Fibroblast of lung (primary cell): ENCODE measurements at regions not wholly inside any gene's neighbourhood (a gene's known extent, or its start where the extent isn't known, plus 50 kb on each side); places are given as distances from the start of the nearest gene placed in this dataset.

Source experiments
- EZH2 ChIP-seq: IDR thresholded peaks from 2 replicates; pipeline ENCODE4 v1.5.1; 2012; ENCODE audit warnings: low read length, control low read depth, mild to moderate bottlenecking; ENCODE audit errors: missing control alignments
- TF ChIP-seq, protein P1 (sequence below), 2 donors: IDR thresholded peaks in 1 of 2; conservative IDR thresholded peaks in 1 of 2; 1 replicate in 1 of 2; 2 replicates in 1 of 2; pipeline ENCODE4 v1.5.1; 2011 to 2012; ENCODE audit warnings: low read length in 2 of 2, control low read depth in 1 of 2, inconsistent platforms in 1 of 2, low read depth in 1 of 2, mild to moderate bottlenecking in 1 of 2

DNA sequence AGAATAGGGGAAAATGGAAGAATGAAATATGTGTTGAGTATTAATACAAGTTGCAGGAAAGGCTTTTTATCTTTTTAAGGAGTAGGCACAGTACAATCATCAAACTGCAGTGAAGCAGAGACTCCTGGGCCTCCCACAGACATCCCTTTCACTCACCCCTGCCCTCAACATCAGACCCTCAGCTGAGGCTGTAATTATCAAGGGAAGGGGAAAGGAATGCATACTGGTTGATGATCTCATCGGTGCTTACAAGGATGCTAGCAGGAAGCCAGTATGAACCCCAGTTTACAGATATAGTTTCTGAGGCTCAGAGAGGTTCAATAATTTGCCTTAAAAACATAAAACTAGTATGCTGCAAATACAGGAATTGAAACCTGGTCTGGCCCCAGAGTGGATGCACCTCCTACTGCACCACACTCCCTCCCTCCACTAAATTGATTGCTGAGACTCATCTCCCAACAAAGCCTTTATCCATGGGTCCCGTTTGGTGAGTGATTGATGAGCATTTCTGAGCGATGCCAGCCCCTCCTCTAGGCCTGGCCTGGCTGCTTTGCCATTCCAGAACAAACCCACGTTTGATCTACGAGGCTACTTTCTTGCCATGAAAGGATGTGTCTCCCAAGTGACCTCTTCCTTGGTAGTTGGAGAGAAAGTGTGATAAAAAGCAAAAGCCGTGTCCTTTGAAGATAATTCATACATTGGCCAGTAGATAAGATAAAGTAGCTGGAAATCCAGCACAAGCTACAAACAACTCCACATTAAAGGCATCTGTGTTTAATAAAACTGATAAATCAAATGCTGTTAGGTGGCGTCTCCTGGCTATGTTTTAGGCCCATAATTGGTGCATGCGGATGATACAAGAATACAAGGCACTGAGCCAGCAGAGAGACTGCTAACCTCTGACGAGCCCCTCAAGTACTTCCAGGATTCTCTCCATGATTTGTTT, 233.9 kb upstream of the CAMK1G start:
- TF ChIP-seq, protein P1, sequence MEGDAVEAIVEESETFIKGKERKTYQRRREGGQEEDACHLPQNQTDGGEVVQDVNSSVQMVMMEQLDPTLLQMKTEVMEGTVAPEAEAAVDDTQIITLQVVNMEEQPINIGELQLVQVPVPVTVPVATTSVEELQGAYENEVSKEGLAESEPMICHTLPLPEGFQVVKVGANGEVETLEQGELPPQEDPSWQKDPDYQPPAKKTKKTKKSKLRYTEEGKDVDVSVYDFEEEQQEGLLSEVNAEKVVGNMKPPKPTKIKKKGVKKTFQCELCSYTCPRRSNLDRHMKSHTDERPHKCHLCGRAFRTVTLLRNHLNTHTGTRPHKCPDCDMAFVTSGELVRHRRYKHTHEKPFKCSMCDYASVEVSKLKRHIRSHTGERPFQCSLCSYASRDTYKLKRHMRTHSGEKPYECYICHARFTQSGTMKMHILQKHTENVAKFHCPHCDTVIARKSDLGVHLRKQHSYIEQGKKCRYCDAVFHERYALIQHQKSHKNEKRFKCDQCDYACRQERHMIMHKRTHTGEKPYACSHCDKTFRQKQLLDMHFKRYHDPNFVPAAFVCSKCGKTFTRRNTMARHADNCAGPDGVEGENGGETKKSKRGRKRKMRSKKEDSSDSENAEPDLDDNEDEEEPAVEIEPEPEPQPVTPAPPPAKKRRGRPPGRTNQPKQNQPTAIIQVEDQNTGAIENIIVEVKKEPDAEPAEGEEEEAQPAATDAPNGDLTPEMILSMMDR (conservative IDR thresholded peaks at IDR 0.05 in 1 of 2, IDR thresholded peaks at IDR 0.05 in 1 of 2; ENCODE audit: low read depth in 1 of 2, low read length in 2 of 2) = no peak
- no peak for TF ChIP-seq EZH2
